GM12873 (cell line): ENCODE measurements at regions not wholly inside any gene's neighbourhood (a gene's known extent, or its start where the extent isn't known, plus 50 kb on each side); places are given as distances from the start of the nearest gene placed in this dataset.

Source experiments
- TF ChIP-seq, protein P1 (sequence below): IDR thresholded peaks from 2 replicates; pipeline ENCODE4 v1.5.1; 2012; ENCODE audit warnings: low read depth, mild to moderate bottlenecking, moderate library complexity, low read length, control low read depth; ENCODE audit not compliant: insufficient read depth; ENCODE audit errors: missing control alignments

DNA sequence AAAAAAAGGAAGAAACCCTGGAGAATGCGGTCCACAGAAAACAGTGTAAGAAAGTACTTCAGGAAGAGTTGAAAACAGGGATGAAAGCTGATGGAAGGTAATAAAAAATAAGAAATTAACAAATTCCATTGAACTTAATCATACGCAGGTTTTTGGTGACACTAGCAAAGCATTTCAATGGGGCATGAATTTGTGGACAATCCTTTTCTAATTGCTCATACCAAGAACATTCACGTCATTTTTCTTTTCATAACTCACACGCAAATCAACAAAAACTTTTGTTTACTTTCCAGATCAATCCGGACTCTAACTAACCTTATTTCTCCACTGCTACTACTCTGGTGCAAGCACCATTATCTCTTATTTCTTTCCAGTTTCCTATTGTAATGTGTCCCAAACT is 1195.0 kb downstream of the SLITRK5 start:
- TF ChIP-seq, protein P1, sequence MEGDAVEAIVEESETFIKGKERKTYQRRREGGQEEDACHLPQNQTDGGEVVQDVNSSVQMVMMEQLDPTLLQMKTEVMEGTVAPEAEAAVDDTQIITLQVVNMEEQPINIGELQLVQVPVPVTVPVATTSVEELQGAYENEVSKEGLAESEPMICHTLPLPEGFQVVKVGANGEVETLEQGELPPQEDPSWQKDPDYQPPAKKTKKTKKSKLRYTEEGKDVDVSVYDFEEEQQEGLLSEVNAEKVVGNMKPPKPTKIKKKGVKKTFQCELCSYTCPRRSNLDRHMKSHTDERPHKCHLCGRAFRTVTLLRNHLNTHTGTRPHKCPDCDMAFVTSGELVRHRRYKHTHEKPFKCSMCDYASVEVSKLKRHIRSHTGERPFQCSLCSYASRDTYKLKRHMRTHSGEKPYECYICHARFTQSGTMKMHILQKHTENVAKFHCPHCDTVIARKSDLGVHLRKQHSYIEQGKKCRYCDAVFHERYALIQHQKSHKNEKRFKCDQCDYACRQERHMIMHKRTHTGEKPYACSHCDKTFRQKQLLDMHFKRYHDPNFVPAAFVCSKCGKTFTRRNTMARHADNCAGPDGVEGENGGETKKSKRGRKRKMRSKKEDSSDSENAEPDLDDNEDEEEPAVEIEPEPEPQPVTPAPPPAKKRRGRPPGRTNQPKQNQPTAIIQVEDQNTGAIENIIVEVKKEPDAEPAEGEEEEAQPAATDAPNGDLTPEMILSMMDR, result no peak

DNA sequence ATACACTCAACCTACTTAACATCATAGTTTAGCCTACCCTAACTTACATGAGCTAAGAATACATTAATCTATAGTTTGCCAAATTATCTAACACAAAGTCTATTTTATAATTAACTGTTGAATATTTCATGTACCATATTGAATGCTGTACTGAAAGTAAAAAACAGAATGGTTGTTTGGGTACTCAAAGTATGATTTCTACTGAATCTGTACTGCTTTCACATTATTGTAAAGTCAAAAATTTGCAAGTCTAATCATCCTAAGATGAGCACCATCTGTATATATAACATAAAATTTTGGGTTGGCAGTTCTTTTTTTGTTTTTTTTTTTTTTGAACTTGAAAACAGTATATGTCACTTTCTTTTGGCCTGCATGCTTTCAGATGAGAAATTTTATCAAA is 1212.6 kb downstream of the SLITRK5 start:
- TF ChIP-seq, protein P1, result no peak

DNA sequence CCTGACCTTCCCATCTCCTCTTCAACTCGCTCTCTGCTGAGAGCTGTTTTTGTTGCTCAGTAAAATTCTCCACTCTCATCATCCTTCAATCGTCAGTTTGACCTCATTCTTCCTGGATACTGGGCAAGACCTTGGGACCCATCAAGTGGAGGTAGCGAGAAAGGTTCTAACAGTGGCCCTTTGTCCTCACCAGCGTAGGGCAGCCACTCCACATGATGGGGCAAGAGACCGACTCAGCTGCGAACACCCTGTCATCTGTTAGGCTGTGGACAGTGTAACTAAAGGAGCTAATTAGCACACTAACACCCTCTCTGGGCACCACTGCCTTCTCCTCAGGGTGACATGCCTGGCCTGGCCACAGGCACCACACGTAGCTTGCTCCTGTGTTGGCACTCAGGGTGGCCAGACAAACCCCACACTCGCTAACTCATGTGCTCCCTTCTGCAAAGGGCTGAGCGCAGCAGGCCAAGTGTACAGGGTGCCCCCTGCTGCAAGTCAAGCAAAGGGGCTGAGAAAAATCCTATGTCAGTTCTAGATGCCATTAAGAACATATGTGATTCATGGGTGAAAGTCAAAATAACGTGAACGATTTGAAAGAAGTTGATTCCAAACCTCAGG is 1216.0 kb downstream of the SLITRK5 start:
- TF ChIP-seq, protein P1, result no peak

DNA sequence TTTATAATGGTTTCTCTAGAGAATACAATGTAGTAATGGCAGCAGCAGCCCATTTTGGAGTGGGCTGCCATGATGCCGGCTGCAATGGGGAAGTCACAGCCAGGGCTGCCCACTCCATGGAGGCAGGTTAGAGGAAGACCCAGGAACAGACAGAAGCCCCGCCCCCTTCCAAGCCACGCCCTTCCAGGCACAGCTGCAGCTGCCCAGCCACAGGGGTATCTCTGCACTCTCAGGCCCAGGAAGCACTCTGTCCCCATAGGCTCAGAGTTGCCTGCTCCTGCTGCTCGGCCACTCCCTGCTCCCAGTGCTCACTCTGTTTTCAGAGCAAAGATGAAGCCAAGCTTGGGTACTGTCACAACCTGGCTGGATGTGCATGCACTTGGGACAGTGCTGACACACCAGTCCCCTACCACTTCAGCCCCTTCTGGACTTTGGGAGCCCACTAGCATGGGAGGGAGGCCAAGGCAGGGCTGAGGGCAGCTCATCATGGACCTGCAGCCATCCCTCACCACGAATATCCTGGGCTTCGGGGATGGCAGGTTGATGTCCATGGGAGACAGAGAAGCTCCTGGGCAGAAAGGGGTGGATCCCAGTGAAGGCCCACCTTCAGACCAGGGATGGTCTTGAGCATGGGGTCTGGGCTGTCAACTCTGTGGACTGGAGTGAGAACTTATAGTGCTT is 1224.2 kb downstream of the SLITRK5 start:
- TF ChIP-seq, protein P1, result no peak

DNA sequence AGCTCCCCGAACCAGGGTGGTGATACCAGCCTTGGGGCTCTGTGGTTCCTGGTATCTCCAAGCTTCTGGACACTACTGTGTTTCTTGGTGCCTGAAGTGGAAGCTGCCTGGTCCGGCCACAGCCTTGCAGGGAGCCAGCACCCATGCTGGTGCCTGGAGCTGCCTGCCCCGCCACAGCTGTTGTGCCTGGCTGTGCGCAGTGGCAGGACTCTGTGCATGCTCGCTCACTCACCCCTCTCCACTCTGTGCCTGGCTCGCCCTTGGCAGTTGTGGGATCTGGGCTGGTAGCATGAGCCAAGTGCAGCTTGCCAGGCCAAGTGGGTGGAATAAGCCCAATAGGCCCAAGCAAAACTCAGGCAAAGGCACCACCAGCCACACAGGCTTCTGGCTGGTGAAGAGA is 1225.3 kb downstream of the SLITRK5 start:
- TF ChIP-seq, protein P1, result no peak

DNA sequence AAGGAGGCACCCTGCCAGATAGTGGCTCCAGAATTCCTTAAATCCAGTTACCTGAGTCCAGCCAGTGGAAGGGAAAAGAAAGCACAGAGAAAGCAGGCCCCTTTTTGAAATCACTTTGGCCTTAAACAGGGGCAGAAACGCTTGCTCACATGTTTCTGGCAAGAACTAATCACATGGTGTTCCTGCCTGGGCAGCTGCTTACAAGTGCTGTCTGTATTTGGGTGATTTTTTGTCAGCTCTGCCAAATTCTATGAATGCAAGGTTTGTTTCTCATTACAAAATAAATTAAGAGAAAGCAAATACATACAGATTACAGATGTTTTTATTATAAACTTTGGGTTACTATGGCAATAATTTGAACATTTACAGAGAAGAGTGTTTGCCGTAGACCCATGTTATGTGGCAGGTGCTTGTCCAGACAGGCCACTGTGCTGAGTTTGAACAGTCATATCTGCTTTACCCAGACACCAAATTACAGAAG is 1237.8 kb downstream of the SLITRK5 start:
- TF ChIP-seq, protein P1, result no peak

DNA sequence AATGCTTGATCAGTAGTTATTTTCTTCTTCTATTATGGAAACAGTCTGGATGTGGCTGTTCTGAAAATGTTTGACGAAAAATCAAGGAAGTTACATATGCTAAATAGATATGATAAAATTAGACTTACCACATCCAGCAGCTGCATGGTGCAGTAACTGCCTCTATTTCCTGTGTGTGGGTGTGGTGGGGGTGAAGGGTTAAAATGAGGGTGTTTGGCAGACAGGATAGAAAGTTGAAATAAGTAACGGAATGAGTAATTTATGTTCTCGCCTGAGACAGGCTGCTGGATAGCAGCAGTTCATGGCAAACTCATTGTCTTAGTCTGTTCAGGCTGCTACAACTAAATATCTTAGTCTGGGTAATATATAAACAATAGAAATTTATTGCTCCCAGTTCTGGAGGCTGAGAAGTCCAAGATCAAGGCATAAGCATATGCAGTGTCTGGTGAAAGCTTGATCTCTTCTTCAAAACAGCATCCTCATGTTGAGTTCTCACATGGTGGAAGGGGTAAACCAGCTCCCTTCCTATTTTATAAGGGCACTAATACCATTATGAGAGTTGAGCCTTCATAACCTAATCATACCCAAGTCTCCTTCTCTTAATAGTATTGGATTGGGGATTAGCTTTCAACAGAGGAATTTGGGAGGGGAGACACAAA is 1248.9 kb downstream of the SLITRK5 start:
- TF ChIP-seq, protein P1, result no peak
